H1 (cell line): ENCODE measurements at regions not wholly inside any gene's neighbourhood (a gene's known extent, or its start where the extent isn't known, plus 50 kb on each side); places are given as distances from the start of the nearest gene placed in this dataset.

Source experiments
- CBX8 ChIP-seq: fragments of 300-800, 300-1000 bp; sonication (generic); IDR thresholded peaks from 2 replicates; pipeline ENCODE4 v1.7.1; 2016; ENCODE audit warnings: low read depth, low read length, borderline replicate concordance
- CHD7 ChIP-seq: fragments of 300-600 bp; sonication (generic); IDR thresholded peaks from 2 replicates; pipeline ENCODE4 v1.7.1; 2012; ENCODE audit warnings: low read length, moderate library complexity, mild to moderate bottlenecking, inconsistent platforms; ENCODE audit not compliant: insufficient replicate concordance
- E2F6 ChIP-seq: IDR thresholded peaks from 2 replicates; pipeline ENCODE4 v1.6.1; 2012; ENCODE audit warnings: inconsistent platforms
- JUN ChIP-seq: IDR thresholded peaks from 2 replicates; pipeline ENCODE4 v1.6.1; 2011; ENCODE audit warnings: low read depth, mild to moderate bottlenecking, improper control_type of control experiment, low read length

GRCh38 chr7:130996833-130997231 lies 262.8 kb upstream of the KLF14 start (continued):
- TF ChIP-seq CHD7 (no peak), JUN (no peak), E2F6 (no peak), CBX8 (no peak)
